ENCODE measurements at regions not wholly inside any gene's neighbourhood (a gene's known extent, or its start where the extent isn't known, plus 50 kb on each side); places are given as distances from the start of the nearest gene placed in this dataset.

DNA sequence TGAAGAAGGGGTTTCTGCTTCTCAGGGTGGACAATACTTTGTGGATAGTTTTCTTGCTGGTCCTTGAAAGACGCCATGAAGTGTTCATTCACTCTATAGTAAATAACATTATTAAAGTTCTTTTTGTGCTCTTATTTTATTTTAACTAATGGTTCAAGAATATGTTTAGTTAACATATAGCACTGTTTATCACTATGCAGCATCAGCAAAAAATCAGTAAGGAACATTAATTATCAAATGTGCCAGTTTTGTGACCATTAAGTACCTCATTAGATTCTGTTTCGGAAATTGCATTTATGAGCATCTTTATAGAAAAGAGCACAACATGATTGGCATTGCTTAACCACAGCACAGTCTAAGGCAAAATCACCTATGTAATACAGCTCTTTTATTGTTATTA lies 385.6 kb downstream of the LMO4 start:
- TF ChIP-seq, protein P1, sequence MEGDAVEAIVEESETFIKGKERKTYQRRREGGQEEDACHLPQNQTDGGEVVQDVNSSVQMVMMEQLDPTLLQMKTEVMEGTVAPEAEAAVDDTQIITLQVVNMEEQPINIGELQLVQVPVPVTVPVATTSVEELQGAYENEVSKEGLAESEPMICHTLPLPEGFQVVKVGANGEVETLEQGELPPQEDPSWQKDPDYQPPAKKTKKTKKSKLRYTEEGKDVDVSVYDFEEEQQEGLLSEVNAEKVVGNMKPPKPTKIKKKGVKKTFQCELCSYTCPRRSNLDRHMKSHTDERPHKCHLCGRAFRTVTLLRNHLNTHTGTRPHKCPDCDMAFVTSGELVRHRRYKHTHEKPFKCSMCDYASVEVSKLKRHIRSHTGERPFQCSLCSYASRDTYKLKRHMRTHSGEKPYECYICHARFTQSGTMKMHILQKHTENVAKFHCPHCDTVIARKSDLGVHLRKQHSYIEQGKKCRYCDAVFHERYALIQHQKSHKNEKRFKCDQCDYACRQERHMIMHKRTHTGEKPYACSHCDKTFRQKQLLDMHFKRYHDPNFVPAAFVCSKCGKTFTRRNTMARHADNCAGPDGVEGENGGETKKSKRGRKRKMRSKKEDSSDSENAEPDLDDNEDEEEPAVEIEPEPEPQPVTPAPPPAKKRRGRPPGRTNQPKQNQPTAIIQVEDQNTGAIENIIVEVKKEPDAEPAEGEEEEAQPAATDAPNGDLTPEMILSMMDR (IDR thresholded peaks at IDR 0.05) = no peak
- TF ChIP-seq ZFX (IDR thresholded peaks at IDR 0.05; ENCODE audit: borderline replicate concordance) = no peak
